Activated CD8-positive, alpha-beta T cell treated with anti-CD3 and anti-CD28 coated beads for 36 hours (primary cell): ENCODE measurements at regions not wholly inside any gene's neighbourhood (a gene's known extent, or its start where the extent isn't known, plus 50 kb on each side); places are given as distances from the start of the nearest gene placed in this dataset.
"Not testable (repeated sequence)": the region's sequence is repeated elsewhere in the genome, so short reads cannot be mapped to it uniquely, and the experiment has no call there.

Source experiments
- ATAC-seq: fragments of 200-7000 bp; cut with Tn5 transposase; one replicate; pipeline ENCODE4 v1.10.0; 2021; ENCODE audit warnings: mild to moderate bottlenecking, moderate library complexity
- CTCF ChIA-PET: fragments of 350-600 bp; sonication (Branson Sonifier 250); formaldehyde crosslinking; loops from one replicate; lab custom pipeline; 2021; ENCODE audit warnings: antibody characterized with exemption; lab: Charles Lee
- POLR2A ChIA-PET: fragments of 350-600 bp; sonication (Branson Sonifier 250); formaldehyde crosslinking; loops from one replicate; lab custom pipeline; 2021; ENCODE audit warnings: antibody characterized with exemption; lab: Charles Lee
- DNase-seq: peaks from one replicate; pipeline ENCODE4 v3.0.0-alpha.2; 2020
- H3K27ac Mint-ChIP-seq: one replicate; pipeline ENCODE4 v1.8.0; 2021; ENCODE audit warnings: mild to moderate bottlenecking, mixed read lengths
- H3K27me3 Mint-ChIP-seq: one replicate; pipeline ENCODE4 v1.8.0; 2021; ENCODE audit warnings: mixed read lengths
- H3K36me3 Mint-ChIP-seq: one replicate; pipeline ENCODE4 v1.8.0; 2021; ENCODE audit warnings: low read depth, mixed read lengths
- H3K4me1 Mint-ChIP-seq: one replicate; pipeline ENCODE4 v1.8.0; 2021; ENCODE audit warnings: low read depth, mixed read lengths
- H3K4me3 Mint-ChIP-seq: one replicate; pipeline ENCODE4 v1.8.0; 2021; ENCODE audit warnings: mild to moderate bottlenecking, moderate library complexity, mixed read lengths
- H3K9me3 Mint-ChIP-seq: one replicate; pipeline ENCODE4 v1.8.0; 2021; ENCODE audit warnings: mixed read lengths
- CTCF ChIP-seq: fragments of 200-600 bp; IDR thresholded peaks from one replicate; pipeline ENCODE4 v1.8.0; 2022; ENCODE audit warnings: antibody characterized with exemption, mild to moderate bottlenecking
- intact Hi-C: fragments of 100-400 bp; cut with micrococcal nuclease; formaldehyde crosslinking; loops from one replicate; pipeline ENCODE4 v1.10.0; 2022

GRCh38 chr10:28400681-28401080 is 97.8 kb upstream of the MPP7 start:
- no peak for TF ChIP-seq CTCF

GRCh38 chr10:28402611-28403073 is 99.8 kb upstream of the MPP7 start:
- H3K4me1 Mint-ChIP-seq, DNase-seq, H3K4me3 Mint-ChIP-seq, H3K27me3 Mint-ChIP-seq, intact Hi-C loops, H3K36me3 Mint-ChIP-seq, POLR2A ChIA-PET, ATAC-seq, H3K9me3 Mint-ChIP-seq, H3K27ac Mint-ChIP-seq: not testable (repeated sequence)
- CTCF ChIA-PET = interaction anchor here (0.8 to 4.0 kb wide), 3 partner anchors 9 to 104 kb away, joined by 3 to 30 read pairs (median 5); no protein-coding TSS in a partner anchor

More at GRCh38 chr10:28400681-28401080, 97.8 kb upstream of the MPP7 start:
- Mint-ChIP-seq H3K27ac (no peak overlapping the region), H3K36me3 (no peaks in the 10 kb centered on the region), H3K4me3 (no peak overlapping the region), H3K9me3 (no peaks in the 10 kb centered on the region), H3K4me1 (no peaks in the 10 kb centered on the region), H3K27me3 (no peaks in the 10 kb centered on the region)
- intact Hi-C loops = no loop called here
- ATAC-seq = no peak
- ChIA-PET CTCF (interaction anchor here (0.8 to 1.3 kb wide), 2 partner anchors 15 to 159 kb away, joined by 3 read pairs; no protein-coding TSS in a partner anchor), POLR2A (no interaction called here)
- DNase-seq = no peak

- Mint-ChIP-seq H3K27ac (no peak overlapping the region), H3K9me3 (no peaks in the 10 kb centered on the region), H3K36me3 (no peaks in the 10 kb centered on the region), H3K27me3 (no peaks in the 10 kb centered on the region), H3K4me1 (no peaks in the 10 kb centered on the region), H3K4me3 (no peak overlapping the region)
- no peak for DNase-seq
- ChIA-PET POLR2A (no interaction called here), CTCF (interaction anchor here (4.0 kb wide), 1 partner anchor 9 kb away, joined by 30 read pairs; no protein-coding TSS in a partner anchor)
- TF ChIP-seq CTCF = no peak
- intact Hi-C loops = no loop called here
- no peak for ATAC-seq
Measured at GRCh38 chr10:28403090-28403489, 100.2 kb upstream of the MPP7 start.

- peaks cover 6% of the 10 kb centered on the region for H3K27me3 Mint-ChIP-seq
- ChIA-PET POLR2A (no interaction called here), CTCF (interaction anchor here (1.8 to 6.4 kb wide), 3 partner anchors 13 to 27 kb away, joined by 5 to 40 read pairs (median 10); no protein-coding TSS in a partner anchor)
- H3K4me1 Mint-ChIP-seq = peaks cover 12% of the 10 kb centered on the region
- DNase-seq = no peak
- peaks cover under 1% of the 10 kb centered on the region for H3K9me3 Mint-ChIP-seq
- H3K4me3 Mint-ChIP-seq = no peak overlapping the region
- peak; percentile 19 for TF ChIP-seq CTCF
- no peak overlapping the region for H3K27ac Mint-ChIP-seq
- H3K36me3 Mint-ChIP-seq = no peaks in the 10 kb centered on the region
- intact Hi-C loops = no loop called here
- no peak for ATAC-seq
Measured at GRCh38 chr10:28408237-28408777, 105.4 kb upstream of the MPP7 start.

GRCh38 chr10:28410420-28411135 is 107.7 kb upstream of the MPP7 start:
- peaks cover 12% of the 10 kb centered on the region for H3K4me1 Mint-ChIP-seq
- ATAC-seq = no peak
- H3K36me3 Mint-ChIP-seq = no peaks in the 10 kb centered on the region
- TF ChIP-seq CTCF = no peak
- intact Hi-C loops = no loop called here
- ChIA-PET POLR2A (interaction anchor here (0.9 to 1.3 kb wide), 2 partner anchors 9 to 14 kb away, joined by 4 read pairs; no protein-coding TSS in a partner anchor), CTCF (interaction anchor here (1.1 to 6.4 kb wide), 4 partner anchors 15 to 160 kb away, joined by 4 to 40 read pairs (median 8); no protein-coding TSS in a partner anchor)
- DNase-seq = no peak
- H3K9me3 Mint-ChIP-seq = peaks cover 2% of the 10 kb centered on the region
- peaks cover 8% of the 10 kb centered on the region for H3K27me3 Mint-ChIP-seq
- no peak overlapping the region for H3K4me3 Mint-ChIP-seq
- no peak overlapping the region for H3K27ac Mint-ChIP-seq
